GM18498 (cell line): ENCODE measurements at regions not wholly inside any gene's neighbourhood (a gene's known extent, or its start where the extent isn't known, plus 50 kb on each side); places are given as distances from the start of the nearest gene placed in this dataset.
"Not testable (repeated sequence)": the region's sequence is repeated elsewhere in the genome, so short reads cannot be mapped to it uniquely, and the experiment has no call there.

Experiments used
- ATAC-seq: cut with Tn5 transposase; IDR thresholded peaks from one replicate; pipeline ENCODE4 v1.9.1; 2021; ENCODE audit warnings: mild to moderate bottlenecking, moderate library complexity; ENCODE audit not compliant: unreplicated experiment

- ATAC-seq, result no peak
Measured at GRCh38 chr3:81375921-81376320, 385.5 kb downstream of the GBE1 start.

- ATAC-seq, result no peak
Measured at GRCh38 chr3:81364411-81364810, 397.0 kb downstream of the GBE1 start.

GRCh38 chr3:81363816-81364215 lies 397.6 kb downstream of the GBE1 start:
- ATAC-seq, result no peak

- ATAC-seq, result no peak
Measured at GRCh38 chr3:81354119-81354518, 407.3 kb downstream of the GBE1 start.

- no peak for ATAC-seq
Measured at GRCh38 chr3:81352867-81353266, 408.6 kb downstream of the GBE1 start.

GRCh38 chr3:81349816-81350340 lies 411.6 kb downstream of the GBE1 start:
- no peak for ATAC-seq

- ATAC-seq, result peak; percentile 80
Measured at GRCh38 chr3:81339040-81339845, 422.2 kb downstream of the GBE1 start.

GRCh38 chr3:81336470-81336869 lies 425.0 kb downstream of the GBE1 start:
- ATAC-seq, result no peak

GRCh38 chr3:81329835-81330234 lies 431.6 kb downstream of the GBE1 start:
- not testable (repeated sequence) for ATAC-seq

- ATAC-seq, result no peak
Measured at GRCh38 chr3:81326245-81326644, 435.2 kb downstream of the GBE1 start.

GRCh38 chr3:81320862-81321261 lies 440.6 kb downstream of the GBE1 start:
- ATAC-seq, result no peak

- no peak for ATAC-seq
Measured at GRCh38 chr3:81315030-81315429, 446.4 kb downstream of the GBE1 start.

GRCh38 chr3:81311321-81311720 lies 450.1 kb downstream of the GBE1 start:
- ATAC-seq, result no peak

- ATAC-seq, result no peak
Measured at GRCh38 chr3:81308306-81308705, 453.1 kb downstream of the GBE1 start.

- no peak for ATAC-seq
Measured at GRCh38 chr3:81307221-81307620, 454.2 kb downstream of the GBE1 start.

- no peak for ATAC-seq
Measured at GRCh38 chr3:81303321-81303720, 458.1 kb downstream of the GBE1 start.

- peak; percentile 85 for ATAC-seq
Measured at GRCh38 chr3:81302045-81302444, 459.4 kb downstream of the GBE1 start.

GRCh38 chr3:81301230-81301629 lies 460.2 kb downstream of the GBE1 start:
- no peak for ATAC-seq

- ATAC-seq, result no peak
Measured at GRCh38 chr3:81300324-81300927, 461.0 kb downstream of the GBE1 start.

GRCh38 chr3:81299481-81299880 lies 462.0 kb downstream of the GBE1 start:
- no peak for ATAC-seq

- no peak for ATAC-seq
Measured at GRCh38 chr3:81295906-81296577, 465.4 kb downstream of the GBE1 start.

GRCh38 chr3:81293156-81293555 lies 468.3 kb downstream of the GBE1 start:
- no peak for ATAC-seq
